NCI-H82 treated with DMSO at 0.1 percent for 48 hours (cell line): ENCODE measurements at regions not wholly inside any gene's neighbourhood (a gene's known extent, or its start where the extent isn't known, plus 50 kb on each side); places are given as distances from the start of the nearest gene placed in this dataset.
"Not testable (repeated sequence)": the region's sequence is repeated elsewhere in the genome, so short reads cannot be mapped to it uniquely, and the experiment has no call there.

Source experiments
- DNase-seq: peaks from one replicate; lab custom pipeline; 2025; ENCODE audit not compliant: unreplicated experiment; lab: John Stamatoyannopoulos, UW

DNA sequence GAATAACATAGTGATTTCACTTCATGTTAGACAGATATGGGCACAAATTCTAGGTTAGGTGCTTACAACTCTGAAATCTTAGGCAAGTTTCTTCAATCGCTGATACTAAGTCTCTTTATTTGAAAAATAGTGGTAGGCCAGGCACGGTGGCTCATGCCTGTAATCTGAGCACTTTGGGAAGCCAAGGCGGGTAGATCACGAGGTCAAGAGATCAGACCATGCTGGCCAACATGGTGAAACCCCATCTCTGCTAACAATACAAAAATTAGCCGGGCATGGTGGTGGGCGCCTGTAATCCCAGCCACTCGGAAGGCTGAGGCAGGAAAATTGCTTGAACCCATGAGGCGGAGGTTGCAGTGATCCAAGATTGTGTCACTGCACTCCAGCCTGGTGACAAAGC is 729.4 kb downstream of the METTL15 start:
- no peak for DNase-seq

DNA sequence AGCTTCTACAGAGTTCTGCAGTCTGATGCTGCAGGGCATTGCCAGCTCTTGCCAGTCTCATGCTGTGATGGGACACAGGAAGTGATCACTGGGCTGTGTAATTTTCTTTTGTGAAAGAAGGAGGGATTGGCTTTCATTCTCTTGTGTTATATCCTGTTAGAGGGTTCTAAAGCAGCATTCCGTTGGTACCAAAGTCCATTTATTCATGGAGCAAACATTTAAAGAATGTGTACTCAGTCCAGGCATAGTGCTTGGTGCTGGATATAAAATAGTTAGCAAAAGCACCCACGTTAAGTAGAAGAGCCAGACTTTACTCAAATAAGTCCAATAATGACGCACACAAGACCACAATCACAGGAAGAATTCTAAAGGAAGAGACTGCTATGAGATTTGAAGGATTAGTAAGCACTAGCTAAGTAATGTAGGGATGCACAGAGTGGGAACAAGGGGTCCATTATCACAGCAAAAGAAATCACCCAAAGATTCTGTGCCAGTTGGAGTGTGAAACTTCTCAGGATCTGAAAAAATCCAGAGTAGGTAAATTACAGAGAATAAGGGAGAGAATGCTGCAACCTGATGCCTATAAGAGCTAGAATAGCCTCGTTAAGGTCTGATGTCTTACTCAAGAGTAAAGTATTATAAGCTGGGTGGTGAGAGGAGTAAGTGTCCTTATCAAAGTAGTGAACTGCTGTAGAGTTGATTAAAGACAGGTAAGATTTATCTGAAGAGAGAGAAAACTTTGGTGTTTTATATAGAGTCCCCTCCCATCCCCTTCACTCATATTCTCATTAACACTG is 728.3 kb downstream of the METTL15 start:
- peak; percentile 0 for DNase-seq

DNA sequence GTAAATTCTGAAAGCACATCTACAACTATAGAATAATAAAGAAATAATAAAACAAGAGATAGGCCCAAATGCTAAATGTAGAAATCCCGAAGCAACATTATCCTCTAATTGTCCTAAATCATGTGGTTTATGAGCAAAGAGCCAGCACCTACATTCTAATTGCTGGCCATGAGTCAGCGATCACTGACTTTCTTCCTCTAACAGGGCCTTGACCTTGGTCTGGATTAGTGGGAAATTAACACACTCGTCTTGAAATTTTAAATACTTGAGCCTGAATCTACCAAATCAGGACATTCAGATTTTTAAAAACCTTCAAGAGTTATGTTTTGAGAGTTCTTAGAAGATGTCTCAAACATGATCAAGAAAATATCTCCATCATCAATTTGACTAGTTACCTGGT is 727.6 kb downstream of the METTL15 start:
- DNase-seq, result no peak

DNA sequence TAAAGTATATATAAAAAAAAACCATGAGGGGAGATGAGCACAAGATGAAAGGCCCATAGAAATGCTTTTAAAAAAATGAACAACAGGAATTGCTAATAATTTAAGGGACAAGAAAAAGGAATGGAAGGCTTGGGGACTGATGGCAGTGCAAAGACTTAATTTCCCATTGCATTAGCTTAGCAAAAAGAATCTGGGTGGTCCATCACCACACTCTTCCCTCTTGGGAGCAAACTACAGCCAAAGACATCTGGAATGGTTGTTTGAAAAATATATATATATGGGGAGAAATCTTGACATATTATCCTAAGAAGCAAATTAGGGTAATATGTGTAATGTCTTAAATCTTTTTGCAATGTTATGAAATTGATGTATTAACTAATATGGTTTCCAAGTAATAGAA is 727.1 kb downstream of the METTL15 start:
- DNase-seq, result no peak

DNA sequence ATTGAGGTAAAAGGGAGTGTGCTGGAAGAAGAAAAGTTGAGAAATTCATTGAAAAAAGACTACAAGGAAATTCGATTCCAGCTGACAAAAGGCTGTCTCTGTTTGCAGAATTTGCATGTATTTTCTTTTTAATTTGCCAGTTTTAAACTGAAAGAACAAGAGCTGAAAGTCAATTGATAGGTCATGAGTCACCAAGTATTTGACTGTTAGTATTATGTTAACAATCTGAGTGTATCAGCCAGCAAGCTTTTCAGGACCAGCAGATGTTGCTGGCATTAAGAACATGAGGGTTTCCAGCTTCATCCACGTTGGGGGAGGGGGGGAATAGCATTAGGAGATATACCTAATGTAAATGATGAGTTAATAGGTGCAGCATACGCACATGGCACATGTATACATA is 726.7 kb downstream of the METTL15 start:
- peak; percentile 77 for DNase-seq

DNA sequence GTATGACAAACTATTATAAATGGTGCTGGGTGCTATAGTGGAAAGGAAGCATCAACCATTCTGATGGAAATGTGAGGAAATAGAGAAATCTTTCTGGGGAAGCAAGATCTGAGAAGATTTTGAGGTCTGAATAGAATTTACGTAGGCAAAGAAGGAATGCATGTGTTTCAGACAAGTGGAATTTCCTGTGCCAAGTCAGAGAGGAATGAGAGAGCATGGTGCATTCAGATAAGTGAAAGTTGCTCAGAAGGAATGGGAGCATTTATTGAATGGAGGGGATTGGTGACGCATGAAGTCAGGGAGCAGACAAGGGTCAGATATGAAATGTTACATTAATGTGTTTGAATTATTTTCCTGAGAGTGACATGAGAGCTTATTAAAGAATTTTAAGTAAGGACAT is 725.5 kb downstream of the METTL15 start:
- no peak for DNase-seq

DNA sequence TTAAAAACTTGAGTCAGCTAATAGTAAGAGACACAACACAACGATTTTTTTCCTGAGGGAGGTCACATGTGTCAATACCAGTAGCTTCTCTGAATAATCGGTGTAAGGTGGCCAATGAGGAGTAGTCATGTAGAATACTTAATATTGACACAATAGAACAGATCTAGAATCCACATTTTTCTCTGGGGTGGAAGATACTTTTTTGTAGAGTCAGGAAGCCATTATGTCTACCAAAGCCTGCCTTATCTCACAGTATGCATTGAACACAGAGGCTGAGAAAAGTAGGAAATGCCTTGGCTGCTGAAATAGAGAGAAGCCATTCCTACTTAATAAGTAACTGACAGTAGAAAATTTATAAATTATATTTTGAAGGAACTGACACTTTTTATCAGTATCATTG is 725.0 kb downstream of the METTL15 start:
- no peak for DNase-seq

DNA sequence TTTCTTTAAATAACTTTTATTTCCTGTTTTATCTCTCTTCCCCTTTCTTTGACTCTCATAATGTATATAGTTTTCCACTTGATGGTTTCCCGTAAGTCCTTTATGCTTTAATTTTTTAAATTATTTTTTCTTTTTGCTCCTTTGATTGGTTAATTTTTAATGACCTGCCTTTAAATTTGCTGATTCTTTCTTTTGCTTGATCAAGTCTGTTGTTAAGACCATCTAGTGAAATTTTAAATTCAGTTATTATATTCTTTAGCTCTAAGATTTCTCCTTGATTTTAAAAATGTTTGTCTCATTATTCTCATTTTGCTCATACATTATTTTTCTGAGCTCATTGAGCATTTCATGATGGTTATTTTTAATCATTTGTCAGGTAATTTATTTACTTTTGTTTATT is 718.6 kb downstream of the METTL15 start:
- DNase-seq, result no peak

DNA sequence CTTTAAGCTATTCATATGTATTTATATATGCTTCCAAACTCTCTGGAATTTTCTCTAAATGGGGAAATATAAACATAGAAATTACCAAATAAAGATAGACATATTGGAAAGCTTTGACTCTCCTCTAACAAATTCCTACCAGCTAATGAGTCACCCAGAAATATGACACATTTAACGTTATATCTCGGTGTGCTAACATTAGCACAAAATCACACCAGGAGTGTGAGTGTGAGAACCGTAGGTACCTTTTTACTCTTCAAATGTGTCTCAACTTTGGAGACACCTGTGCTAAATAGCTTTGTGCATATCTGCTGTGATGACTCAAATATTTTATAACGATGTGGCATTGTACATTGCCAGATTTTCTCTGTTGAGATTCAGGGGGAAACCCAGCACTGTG is 714.4 kb downstream of the METTL15 start:
- no peak for DNase-seq

DNA sequence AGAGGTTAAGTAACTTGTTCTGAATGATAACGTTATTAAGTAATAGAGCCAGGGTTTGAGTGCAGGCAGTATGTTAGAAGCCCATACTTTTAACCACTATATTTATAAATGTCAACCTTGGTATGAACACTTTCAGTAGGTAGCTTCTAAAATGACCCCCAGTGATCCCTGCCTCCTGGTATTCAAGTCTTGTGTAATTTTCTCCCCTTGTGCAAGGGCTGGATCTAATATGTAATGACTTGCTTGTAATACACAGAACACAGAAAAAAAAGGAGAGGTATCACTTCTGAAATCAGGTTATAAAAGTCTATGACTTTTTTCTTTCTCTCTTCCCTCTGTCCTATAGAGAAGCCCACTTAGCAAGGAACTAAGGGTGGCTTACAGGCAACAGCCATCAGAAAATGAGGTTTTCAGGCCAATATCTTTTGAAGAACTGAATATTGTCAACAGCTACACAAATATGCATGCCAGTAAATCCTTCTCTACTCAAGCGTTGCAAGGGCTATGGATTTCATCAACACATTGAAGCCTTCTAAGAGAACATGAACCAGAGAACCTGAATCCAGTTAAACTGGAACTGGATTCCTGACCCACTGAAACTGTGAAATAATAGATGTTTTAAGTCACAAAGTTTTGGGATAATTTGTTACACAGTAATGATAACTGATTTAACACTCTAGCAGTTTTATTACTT is 712.3 kb downstream of the METTL15 start:
- no peak for DNase-seq

DNA sequence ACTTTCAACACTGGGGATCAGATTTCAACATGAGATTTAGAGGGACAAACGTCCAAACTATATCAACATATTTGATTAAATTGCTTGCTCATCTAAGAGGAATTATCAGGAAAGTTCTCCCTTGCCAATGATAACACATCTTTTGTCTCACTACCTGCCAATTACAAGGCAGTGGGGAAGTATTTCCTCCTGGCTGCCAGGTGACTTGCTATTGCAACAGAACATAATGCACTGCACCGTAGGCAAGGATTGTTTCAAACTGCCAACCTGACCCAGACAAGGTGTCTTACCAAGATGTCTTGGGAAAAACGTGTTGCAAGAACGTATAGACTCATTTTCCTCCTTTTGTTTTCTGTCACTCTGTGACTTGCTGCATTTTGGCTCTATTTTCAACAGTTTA is 711.6 kb downstream of the METTL15 start:
- DNase-seq, result no peak

DNA sequence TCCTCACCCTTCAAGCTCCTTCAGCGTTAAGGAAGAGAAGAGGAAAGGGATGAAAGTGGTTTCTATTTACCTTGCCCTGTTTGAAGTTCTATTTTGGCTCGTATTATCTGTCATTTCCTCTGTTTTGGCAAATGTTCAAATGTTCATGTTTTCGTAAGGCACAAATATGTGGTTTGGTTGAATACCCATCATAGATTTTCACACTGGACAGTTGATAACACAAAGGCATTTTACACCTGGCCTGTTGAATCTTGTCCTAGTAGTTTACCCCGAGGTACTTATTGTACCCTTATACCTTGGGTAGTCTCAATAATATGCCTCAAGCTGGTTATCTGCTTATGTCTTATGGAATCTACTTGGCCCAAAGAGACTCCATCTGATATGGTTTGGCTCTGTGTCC is 706.9 kb downstream of the METTL15 start:
- DNase-seq, result no peak

DNA sequence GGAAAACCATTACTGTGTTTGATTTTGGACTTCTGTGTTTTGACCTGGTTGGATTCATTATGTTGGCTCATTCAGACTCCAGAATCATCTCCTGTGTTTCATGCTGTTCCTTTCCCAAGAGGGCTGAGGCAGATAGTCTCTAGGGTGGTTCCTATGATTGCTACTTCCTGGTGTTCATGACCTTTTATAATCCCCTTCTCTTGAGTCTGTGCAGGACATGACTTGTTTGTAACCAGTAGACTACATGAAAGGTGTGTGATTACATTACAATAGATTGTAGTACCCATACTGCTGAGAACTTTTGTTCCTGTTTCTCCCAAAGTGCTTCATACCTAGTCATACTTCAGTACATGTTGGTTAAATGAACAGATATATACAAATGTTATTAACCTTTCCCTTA is 700.6 kb downstream of the METTL15 start:
- DNase-seq, result no peak

DNA sequence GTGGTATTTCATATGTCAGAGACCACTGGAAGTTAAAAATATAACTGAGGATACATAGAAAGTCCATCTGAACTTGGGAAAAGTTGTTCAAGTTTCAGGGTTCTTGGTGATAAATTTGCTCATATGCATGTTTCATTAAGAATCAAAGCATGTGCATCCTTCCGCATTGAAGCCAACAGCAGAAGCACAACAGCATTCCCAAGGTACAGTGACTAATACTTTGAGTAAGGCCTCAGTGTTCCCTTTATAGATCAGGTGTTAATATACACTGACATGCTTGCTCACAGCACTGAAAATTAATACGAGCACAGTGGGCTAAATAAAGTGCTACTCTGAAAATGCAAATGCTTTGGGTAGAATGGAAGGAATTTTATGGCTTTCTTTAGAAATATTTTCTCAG is 691.1 kb downstream of the METTL15 start:
- DNase-seq, result no peak

DNA sequence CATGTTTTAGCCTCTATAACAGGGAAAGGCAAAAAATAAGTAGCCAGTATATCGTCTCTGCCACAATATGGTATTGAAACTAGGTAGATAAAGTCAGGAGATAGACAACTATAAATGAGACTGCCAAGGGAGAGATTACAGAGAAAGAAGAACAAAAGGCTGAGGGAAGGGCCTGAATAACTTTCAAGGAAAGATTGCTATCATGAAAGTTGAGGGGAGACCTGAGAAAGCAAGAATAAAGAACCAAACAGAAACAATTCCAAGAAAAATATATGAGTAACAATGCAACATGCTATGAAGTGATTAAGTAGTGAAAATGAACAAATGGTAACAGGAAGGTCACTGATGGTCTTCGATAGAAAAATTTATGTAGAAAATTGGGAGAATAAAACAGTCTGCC is 690.1 kb downstream of the METTL15 start:
- no peak for DNase-seq

DNA sequence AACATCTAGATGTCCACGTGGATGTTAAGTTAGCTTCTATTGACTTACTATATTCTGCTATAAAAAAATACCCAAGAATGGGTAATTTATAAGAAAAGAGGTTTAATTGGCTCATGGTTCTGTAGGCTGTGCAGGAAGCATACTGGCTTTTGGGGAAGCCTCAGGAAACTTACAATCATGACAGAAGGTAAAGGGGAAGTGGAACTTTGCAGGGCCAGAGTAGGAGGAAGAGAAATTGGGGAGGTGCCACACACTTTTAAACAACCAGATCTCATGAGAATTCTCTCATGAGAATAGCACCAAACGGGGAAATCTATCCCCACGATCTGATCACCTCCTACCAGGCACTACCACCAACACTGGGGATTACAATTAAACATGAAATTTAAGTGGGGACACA is 689.3 kb downstream of the METTL15 start:
- no peak for DNase-seq

DNA sequence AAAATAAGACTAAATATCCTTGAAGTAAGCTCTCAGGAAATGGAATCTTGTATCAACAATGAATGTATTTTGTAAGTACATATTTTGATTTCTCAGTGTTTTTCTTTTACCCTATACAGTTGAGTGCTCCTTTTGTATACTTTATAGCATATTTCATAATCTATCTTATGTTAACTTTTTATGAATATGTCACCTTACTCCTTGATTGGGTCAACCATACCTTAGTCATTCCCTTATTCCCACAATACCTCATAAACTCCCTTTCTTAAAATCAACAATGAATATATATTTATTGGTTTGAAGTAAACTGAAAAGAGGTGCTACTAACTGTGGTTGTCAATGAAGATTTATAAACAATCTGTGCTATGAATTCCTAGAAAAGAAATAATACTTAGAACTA is 686.2 kb downstream of the METTL15 start:
- DNase-seq, result no peak

DNA sequence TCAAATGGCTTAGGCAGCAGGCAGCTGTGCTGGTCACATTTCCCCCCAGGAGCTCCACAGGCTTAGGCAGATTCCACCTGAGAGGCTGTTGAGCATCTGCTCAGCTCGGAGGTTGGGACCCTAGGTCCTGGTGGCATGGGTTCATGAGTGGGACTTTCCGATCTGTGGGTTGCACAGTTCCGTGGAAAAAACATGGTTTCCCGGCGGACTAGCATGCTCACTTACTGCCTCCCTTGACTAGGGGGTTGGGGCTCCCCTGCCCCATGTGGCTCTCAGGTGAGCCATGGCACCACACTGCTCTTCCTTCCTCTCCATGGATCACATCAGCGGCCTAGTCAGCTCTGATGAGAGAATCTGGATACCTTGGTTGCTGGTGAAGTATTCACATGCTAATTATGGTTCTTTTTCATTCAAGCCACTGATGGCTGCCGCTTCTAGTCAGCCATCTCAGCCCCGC is 685.1 kb downstream of the METTL15 start:
- DNase-seq, result no peak

DNA sequence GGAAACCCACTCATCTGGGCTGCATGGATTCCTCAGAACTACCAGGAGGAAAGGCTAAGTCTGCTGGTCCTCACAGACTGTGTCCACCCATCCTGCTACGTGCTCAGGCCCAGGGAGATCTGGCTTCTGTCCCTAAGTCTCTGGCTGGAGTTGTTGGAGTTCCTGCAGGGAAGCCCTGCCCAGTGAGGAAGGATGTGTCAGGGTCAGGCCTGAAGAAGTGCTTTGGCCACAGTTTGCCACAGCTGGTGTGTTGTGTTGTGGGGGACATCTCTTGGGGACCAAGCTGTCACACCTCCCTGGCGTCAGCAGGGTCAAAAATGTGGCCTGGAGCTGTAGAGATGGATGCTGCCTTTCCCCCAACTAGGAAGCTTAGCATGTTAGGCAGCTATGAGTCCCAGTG is 684.7 kb downstream of the METTL15 start:
- DNase-seq, result no peak

DNA sequence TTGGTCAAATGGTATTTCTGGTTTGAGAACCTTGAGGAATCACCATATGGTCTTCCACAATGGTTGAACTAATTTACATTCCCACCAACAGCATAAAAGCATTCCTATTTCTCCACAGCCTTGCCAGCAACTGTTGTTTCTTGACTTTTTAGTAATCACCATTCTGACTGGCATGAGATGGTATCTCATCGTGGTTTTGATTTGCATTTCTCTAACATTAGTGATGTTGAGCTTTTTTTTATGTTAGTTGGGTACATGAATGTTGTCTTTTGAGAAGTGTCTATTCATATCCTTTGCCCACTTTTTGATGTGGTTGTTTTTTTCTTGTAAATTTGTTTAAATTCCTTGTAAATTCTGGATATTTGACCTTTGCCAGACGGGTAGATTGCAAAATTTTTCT is 679.7 kb downstream of the METTL15 start:
- not testable (repeated sequence) for DNase-seq

DNA sequence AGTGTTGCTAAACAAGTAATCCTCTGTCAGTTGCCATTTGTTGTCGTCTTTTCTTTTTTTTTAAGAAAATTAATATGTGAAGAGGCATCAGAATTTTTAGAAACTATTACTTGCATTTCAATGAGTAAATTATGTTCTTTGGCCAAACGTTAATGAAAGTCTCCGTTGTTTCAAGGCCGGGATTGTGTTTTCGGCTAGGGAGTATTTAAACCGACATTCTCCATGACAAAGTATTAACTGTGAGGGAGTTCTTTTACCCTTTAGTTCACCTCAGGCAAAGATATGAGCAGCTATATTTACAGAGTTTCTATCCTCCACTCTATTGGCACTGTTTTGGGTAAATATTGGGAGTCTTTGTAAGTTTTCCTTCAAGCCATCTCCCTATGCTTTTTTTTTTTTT is 668.9 kb downstream of the METTL15 start:
- no peak for DNase-seq

DNA sequence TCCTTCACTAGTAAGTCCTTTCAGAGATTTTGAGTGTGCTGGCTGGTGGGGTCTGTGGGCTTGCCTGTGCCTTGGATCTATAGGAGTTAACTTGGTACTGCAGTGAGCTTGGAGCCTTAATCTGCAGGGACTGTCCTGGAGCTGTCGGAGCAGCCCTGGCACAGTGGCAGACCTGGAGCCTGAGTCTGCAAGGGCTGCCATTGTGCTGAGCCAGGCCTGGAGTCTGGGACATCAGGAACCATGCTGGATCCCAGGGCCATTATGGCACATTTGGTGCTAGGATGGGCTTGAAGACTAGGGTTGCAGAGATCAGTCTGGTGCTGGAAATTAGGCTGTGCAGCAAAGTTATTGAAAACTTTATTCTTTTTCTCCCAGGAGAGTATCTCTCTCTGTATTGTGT is 665.4 kb downstream of the METTL15 start:
- DNase-seq, result no peak

DNA sequence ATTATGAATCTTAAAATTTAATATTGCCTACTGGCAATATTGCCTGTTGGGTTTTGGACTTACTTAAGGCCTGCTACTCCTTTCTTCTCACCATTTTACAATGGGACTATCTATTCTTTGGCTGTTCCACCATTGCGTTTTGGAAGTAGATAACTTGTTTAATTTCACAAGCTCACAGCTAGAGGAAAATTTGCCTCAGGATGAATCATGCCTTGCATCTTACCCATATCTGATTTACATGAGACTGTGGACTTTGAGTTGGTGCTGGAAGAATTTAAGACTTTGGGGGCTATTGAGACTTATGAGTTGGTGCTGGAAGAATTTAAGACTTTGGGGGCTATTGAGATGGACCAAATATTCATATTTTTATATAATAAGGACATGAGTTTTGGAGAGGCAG is 662.6 kb downstream of the METTL15 start:
- no peak for DNase-seq
